Body of pancreas (tissue), 4 donors: ENCODE measurements at regions not wholly inside any gene's neighbourhood (a gene's known extent, or its start where the extent isn't known, plus 50 kb on each side); places are given as distances from the start of the nearest gene placed in this dataset.
"Not testable (repeated sequence)": the region's sequence is repeated elsewhere in the genome, so short reads cannot be mapped to it uniquely, and the experiment has no call there.

Experiments
- POLR2A ChIP-seq, 3 donors: fragments of 450-650 bp; IDR thresholded peaks; one replicate each; pipeline ENCODE4 v1.6.1; 2016; ENCODE audit warnings: antibody characterized with exemption in 3 of 3, mild to moderate bottlenecking in 2 of 3
- TF ChIP-seq, protein P1 (sequence below), 7 experiments: fragments of 450-650 bp in 4 of 7; fragments of 200-600 bp in 3 of 7; sonication (generic) in 3 of 7; IDR thresholded peaks; one replicate each; pipeline ENCODE4 v1.5.1; 2016 to 2019; ENCODE audit warnings: antibody characterized with exemption in 7 of 7

DNA sequence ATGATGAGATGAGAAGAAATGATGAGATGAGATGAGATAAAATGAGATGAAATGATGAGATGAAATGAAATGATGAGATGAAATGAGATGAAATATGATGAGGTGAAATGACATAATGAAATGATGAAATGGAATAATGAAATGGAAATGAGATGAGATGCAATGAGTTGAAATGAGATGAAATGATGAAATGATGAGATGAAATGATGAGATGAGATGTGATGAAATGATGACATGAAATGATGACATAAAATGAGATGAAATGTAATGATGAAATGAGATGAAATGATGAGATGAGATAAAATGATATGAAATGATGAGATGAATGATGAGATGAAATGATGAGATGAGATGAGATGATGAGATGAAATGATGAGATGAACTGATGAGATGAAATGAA is 340.2 kb upstream of the PLGLB1 start:
- TF ChIP-seq, protein P1, sequence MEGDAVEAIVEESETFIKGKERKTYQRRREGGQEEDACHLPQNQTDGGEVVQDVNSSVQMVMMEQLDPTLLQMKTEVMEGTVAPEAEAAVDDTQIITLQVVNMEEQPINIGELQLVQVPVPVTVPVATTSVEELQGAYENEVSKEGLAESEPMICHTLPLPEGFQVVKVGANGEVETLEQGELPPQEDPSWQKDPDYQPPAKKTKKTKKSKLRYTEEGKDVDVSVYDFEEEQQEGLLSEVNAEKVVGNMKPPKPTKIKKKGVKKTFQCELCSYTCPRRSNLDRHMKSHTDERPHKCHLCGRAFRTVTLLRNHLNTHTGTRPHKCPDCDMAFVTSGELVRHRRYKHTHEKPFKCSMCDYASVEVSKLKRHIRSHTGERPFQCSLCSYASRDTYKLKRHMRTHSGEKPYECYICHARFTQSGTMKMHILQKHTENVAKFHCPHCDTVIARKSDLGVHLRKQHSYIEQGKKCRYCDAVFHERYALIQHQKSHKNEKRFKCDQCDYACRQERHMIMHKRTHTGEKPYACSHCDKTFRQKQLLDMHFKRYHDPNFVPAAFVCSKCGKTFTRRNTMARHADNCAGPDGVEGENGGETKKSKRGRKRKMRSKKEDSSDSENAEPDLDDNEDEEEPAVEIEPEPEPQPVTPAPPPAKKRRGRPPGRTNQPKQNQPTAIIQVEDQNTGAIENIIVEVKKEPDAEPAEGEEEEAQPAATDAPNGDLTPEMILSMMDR (IDR thresholded peaks at IDR 0.05), result not testable (repeated sequence)
- not testable (repeated sequence) for TF ChIP-seq POLR2A (IDR thresholded peaks at IDR 0.05)
